Brain microvascular endothelial cell (primary cell): ENCODE measurements at regions not wholly inside any gene's neighbourhood (a gene's known extent, or its start where the extent isn't known, plus 50 kb on each side); places are given as distances from the start of the nearest gene placed in this dataset.

Experiments
- DNase-seq: peaks from one replicate; pipeline ENCODE4 v3.0.0-alpha.2; 2020
- H3K27ac ChIP-seq: fragments of 250-450 bp; sonication (Bioruptor Pico); 2 replicates; pipeline ENCODE4 v1.5.1; 2020; ENCODE audit warnings: mild to moderate bottlenecking, moderate library complexity
- H3K27me3 ChIP-seq: fragments of 250-450 bp; sonication (Bioruptor Pico); replicated peaks from 2 replicates; pipeline ENCODE4 v1.5.1; 2020; ENCODE audit warnings: mild to moderate bottlenecking
- H3K36me3 ChIP-seq: fragments of 250-450 bp; sonication (Bioruptor Pico); replicated peaks from 2 replicates; pipeline ENCODE4 v1.5.1; 2020; ENCODE audit warnings: mild to moderate bottlenecking
- H3K4me3 ChIP-seq: 2 replicates; pipeline ENCODE4 v1.5.1; 2011; ENCODE audit warnings: low read depth, mild to moderate bottlenecking, control low read depth, low read length, moderate library complexity
- CTCF ChIP-seq: IDR thresholded peaks from 2 replicates; pipeline ENCODE4 v1.5.1; 2011; ENCODE audit warnings: low read depth, mild to moderate bottlenecking, moderate library complexity, low read length, control low read depth, inconsistent platforms; ENCODE audit errors: missing control alignments
- in situ Hi-C: cut with HindIII; loops from 2 replicates; pipeline ENCODE4 v1.10.0; 2017; ENCODE audit warnings: low sequenced_read_pairs, low pct_ligation_motif_present

GRCh38 chr9:91001146-91001611 lies 199.6 kb downstream of the SYK start:
- Histone ChIP-seq H3K27ac (no peak overlapping the region), H3K36me3 (no peaks in the 10 kb centered on the region), H3K27me3 (no peaks in the 10 kb centered on the region), H3K4me3 (no peak overlapping the region)
- TF ChIP-seq CTCF, result no peak
- in situ Hi-C loops, result no loop called here
- DNase-seq, result no peak

- peak; percentile 17 for TF ChIP-seq CTCF
- Histone ChIP-seq H3K27me3 (no peaks in the 10 kb centered on the region), H3K27ac (no peak overlapping the region), H3K4me3 (no peak overlapping the region), H3K36me3 (no peaks in the 10 kb centered on the region)
- in situ Hi-C loops, result no loop called here
- no peak for DNase-seq
Measured at GRCh38 chr9:91004484-91004883, 202.9 kb downstream of the SYK start.

GRCh38 chr9:91004992-91005391 lies 203.4 kb downstream of the SYK start:
- Histone ChIP-seq H3K4me3 (no peak overlapping the region), H3K27ac (no peak overlapping the region), H3K27me3 (no peaks in the 10 kb centered on the region), H3K36me3 (no peaks in the 10 kb centered on the region)
- TF ChIP-seq CTCF, result no peak
- no peak for DNase-seq
- in situ Hi-C loops, result no loop called here

GRCh38 chr9:91006046-91006445 lies 204.4 kb downstream of the SYK start:
- Histone ChIP-seq H3K27me3 (no peaks in the 10 kb centered on the region), H3K36me3 (no peaks in the 10 kb centered on the region), H3K4me3 (no peak overlapping the region), H3K27ac (no peak overlapping the region)
- in situ Hi-C loops, result no loop called here
- TF ChIP-seq CTCF, result no peak
- DNase-seq, result no peak

- no peak for TF ChIP-seq CTCF
- H3K27me3 ChIP-seq, result no peaks in the 10 kb centered on the region
- no peak overlapping the region for H3K4me3 ChIP-seq
- no peak overlapping the region for H3K27ac ChIP-seq
- no peaks in the 10 kb centered on the region for H3K36me3 ChIP-seq
- in situ Hi-C loops, result no loop called here
- no peak for DNase-seq
Measured at GRCh38 chr9:91008568-91008967, 206.9 kb downstream of the SYK start.

- Histone ChIP-seq H3K4me3 (no peak overlapping the region), H3K27me3 (no peaks in the 10 kb centered on the region), H3K36me3 (no peaks in the 10 kb centered on the region), H3K27ac (no peak overlapping the region)
- DNase-seq, result no peak
- in situ Hi-C loops, result no loop called here
- no peak for TF ChIP-seq CTCF
Measured at GRCh38 chr9:91011891-91012290, 210.3 kb downstream of the SYK start.
